KG1 (cell line): ENCODE measurements at regions not wholly inside any gene's neighbourhood (a gene's known extent, or its start where the extent isn't known, plus 50 kb on each side); places are given as distances from the start of the nearest gene placed in this dataset.

Experiments used
- DNase-seq: peaks from one replicate; lab custom pipeline; 2025; lab: John Stamatoyannopoulos, UW

GRCh38 chr3:152719264-152719663 is 115.7 kb upstream of the P2RY1 start:
- DNase-seq: no peak

GRCh38 chr3:152720951-152721718 is 113.8 kb upstream of the P2RY1 start:
- no peak for DNase-seq

- DNase-seq: no peak
These were observed 110.7 kb upstream of the P2RY1 start for GRCh38 chr3:152724270-152724669.

GRCh38 chr3:152728231-152728980 is 106.5 kb upstream of the P2RY1 start:
- no peak for DNase-seq

- no peak for DNase-seq
These were observed 105.0 kb upstream of the P2RY1 start for GRCh38 chr3:152729906-152730305.

GRCh38 chr3:152731511-152731910 is 103.4 kb upstream of the P2RY1 start:
- DNase-seq: no peak

- DNase-seq: no peak
These were observed 101.3 kb upstream of the P2RY1 start for GRCh38 chr3:152733584-152734119.

GRCh38 chr3:152737021-152737908 is 97.7 kb upstream of the P2RY1 start:
- no peak for DNase-seq

GRCh38 chr3:152738656-152739055 is 96.3 kb upstream of the P2RY1 start:
- no peak for DNase-seq

- no peak for DNase-seq
These were observed 92.3 kb upstream of the P2RY1 start for GRCh38 chr3:152742368-152743347.

GRCh38 chr3:152745646-152746045 is 89.3 kb upstream of the P2RY1 start:
- no peak for DNase-seq

GRCh38 chr3:152754303-152754702 is 80.6 kb upstream of the P2RY1 start:
- DNase-seq: no peak

GRCh38 chr3:152756807-152757206 is 78.1 kb upstream of the P2RY1 start:
- DNase-seq: no peak

GRCh38 chr3:152760024-152760563 is 74.8 kb upstream of the P2RY1 start:
- DNase-seq: no peak

GRCh38 chr3:152760591-152760990 is 74.3 kb upstream of the P2RY1 start:
- DNase-seq: no peak

GRCh38 chr3:152768478-152768877 is 66.5 kb upstream of the P2RY1 start:
- no peak for DNase-seq

- no peak for DNase-seq
These were observed 65.4 kb upstream of the P2RY1 start for GRCh38 chr3:152769523-152769922.

- no peak for DNase-seq
These were observed 64.6 kb upstream of the P2RY1 start for GRCh38 chr3:152770296-152770695.

- no peak for DNase-seq
These were observed 63.8 kb upstream of the P2RY1 start for GRCh38 chr3:152771120-152771519.

- DNase-seq: no peak
These were observed 62.2 kb upstream of the P2RY1 start for GRCh38 chr3:152772674-152773225.
